GM23338 (cell line): ENCODE measurements at regions not wholly inside any gene's neighbourhood (a gene's known extent, or its start where the extent isn't known, plus 50 kb on each side); places are given as distances from the start of the nearest gene placed in this dataset.

ENCODE experiments used
- ATAC-seq: fragments of 200-7000 bp; cut with Tn5 transposase; 3 replicates; pipeline ENCODE4 v1.9.1; 2020
- DNase-seq: peaks from one replicate; pipeline ENCODE4 v3.0.0-alpha.2; 2015; ENCODE audit warnings: low spot score
- H2AFZ ChIP-seq: fragments of 200-600 bp; sonication (generic); 2 replicates; pipeline ENCODE4 v1.8.0; 2016; ENCODE audit warnings: antibody characterized with exemption, mild to moderate bottlenecking, moderate library complexity
- H3F3A ChIP-seq: fragments of 200-600 bp; sonication (generic); replicated peaks from 2 replicates; pipeline ENCODE4 v1.8.0; 2017; ENCODE audit warnings: antibody characterized with exemption, mixed run types, low read depth
- H3K27ac ChIP-seq: fragments of 200-600 bp; sonication (generic); 2 replicates; pipeline ENCODE4 v1.6.1; 2016; ENCODE audit warnings: low read depth
- H3K27me3 ChIP-seq: fragments of 200-600 bp; sonication (generic); 2 replicates; pipeline ENCODE4 v1.8.0; 2016; ENCODE audit warnings: mild to moderate bottlenecking, mixed run types, moderate library complexity; ENCODE audit not compliant: insufficient read depth
- H3K36me3 ChIP-seq: fragments of 200-600 bp; sonication (generic); 2 replicates; pipeline ENCODE4 v1.8.0; 2016; ENCODE audit warnings: mild to moderate bottlenecking; ENCODE audit not compliant: insufficient read depth
- H3K4me1 ChIP-seq: fragments of 200-600 bp; sonication (generic); 2 replicates; pipeline ENCODE4 v1.8.0; 2016; ENCODE audit warnings: mild to moderate bottlenecking, moderate library complexity; ENCODE audit not compliant: insufficient read depth
- H3K4me2 ChIP-seq: fragments of 200-600 bp; sonication (generic); 2 replicates; pipeline ENCODE4 v1.7.1; 2017; ENCODE audit warnings: mixed run types
- H3K4me3 ChIP-seq: fragments of 200-600 bp; sonication (generic); 2 replicates; pipeline ENCODE4 v1.6.1; 2016; ENCODE audit warnings: mixed run types
- H3K79me2 ChIP-seq: fragments of 200-600 bp; sonication (generic); replicated peaks from 2 replicates; pipeline ENCODE4 v1.8.0; 2017; ENCODE audit warnings: mild to moderate bottlenecking; ENCODE audit not compliant: insufficient read depth
- H3K9me2 ChIP-seq: fragments of 200-600 bp; sonication (generic); 2 replicates; pipeline ENCODE4 v1.8.0; 2017; ENCODE audit not compliant: insufficient read depth
- H4K20me1 ChIP-seq: fragments of 200-600 bp; sonication (generic); replicated peaks from 2 replicates; pipeline ENCODE4 v1.8.0; 2017; ENCODE audit warnings: mild to moderate bottlenecking; ENCODE audit not compliant: insufficient read depth
- H3K27ac Mint-ChIP-seq: 2 replicates; pipeline ENCODE4 v1.8.0; 2020; ENCODE audit warnings: inconsistent platforms, mild to moderate bottlenecking, moderate library complexity, mixed read lengths
- H3K27me3 Mint-ChIP-seq: 3 replicates; pipeline ENCODE4 v1.8.0; 2022; ENCODE audit warnings: low read depth, mild to moderate bottlenecking, moderate library complexity, mixed read lengths, inconsistent platforms; ENCODE audit not compliant: insufficient read depth, poor library complexity
- H3K36me3 Mint-ChIP-seq: 3 replicates; pipeline ENCODE4 v1.8.0; 2021; ENCODE audit warnings: low read depth, mild to moderate bottlenecking, inconsistent platforms, moderate library complexity, mixed read lengths
- H3K4me1 Mint-ChIP-seq: 3 replicates; pipeline ENCODE4 v1.8.0; 2020; ENCODE audit warnings: mild to moderate bottlenecking, inconsistent platforms, mixed read lengths
- H3K4me3 Mint-ChIP-seq: 3 replicates; pipeline ENCODE4 v1.8.0; 2021; ENCODE audit warnings: moderate library complexity, mild to moderate bottlenecking, inconsistent platforms, mixed read lengths
- H3K9me3 Mint-ChIP-seq: 3 replicates; pipeline ENCODE4 v1.8.0; 2020; ENCODE audit warnings: moderate library complexity, mild to moderate bottlenecking, inconsistent platforms, mixed read lengths
- CREB1 ChIP-seq: fragments of 250-450 bp; sonication (Bioruptor Pico); IDR thresholded peaks from 2 replicates; pipeline ENCODE4 v1.5.0; 2020; ENCODE audit warnings: low read depth, mild to moderate bottlenecking, moderate library complexity
- CTCF ChIP-seq, 2 experiments: fragments of 200-600 bp in 1 of 2; sonication (generic) in 1 of 2; conservative IDR thresholded peaks; 2 replicates each; pipeline versions ENCODE4 v1.5.1 to v1.6.1; 2016 to 2017; ENCODE audit warnings: antibody characterized with exemption in 2 of 2, low read depth in 2 of 2, mild to moderate bottlenecking in 2 of 2, moderate library complexity in 1 of 2
- EZH2 ChIP-seq: fragments of 200-600 bp; sonication (generic); IDR thresholded peaks from one replicate; pipeline ENCODE4 v1.8.0; 2017; ENCODE audit warnings: antibody characterized with exemption, mild to moderate bottlenecking, low read depth; ENCODE audit not compliant: unreplicated experiment
- EZH2phosphoT487 ChIP-seq: fragments of 200-600 bp; sonication (generic); IDR thresholded peaks from one replicate; pipeline ENCODE4 v1.8.1; 2018; ENCODE audit warnings: antibody characterized with exemption; ENCODE audit not compliant: unreplicated experiment
- JUNB ChIP-seq: IDR thresholded peaks from one replicate; pipeline ENCODE4 v1.6.1; 2016; ENCODE audit warnings: antibody characterized with exemption; ENCODE audit not compliant: unreplicated experiment
- NANOG ChIP-seq: IDR thresholded peaks from 2 replicates; pipeline ENCODE4 v1.6.1; 2016; ENCODE audit warnings: antibody characterized with exemption, borderline replicate concordance
- POLR2AphosphoS5 ChIP-seq: IDR thresholded peaks from 2 replicates; pipeline ENCODE4 v1.6.1; 2016; ENCODE audit warnings: antibody characterized with exemption, low read depth
- REST ChIP-seq: IDR thresholded peaks from one replicate; pipeline ENCODE4 v1.6.1; 2018; ENCODE audit warnings: antibody characterized with exemption; ENCODE audit not compliant: unreplicated experiment
- STAT1 ChIP-seq: IDR thresholded peaks from one replicate; pipeline ENCODE4 v1.6.1; 2016; ENCODE audit warnings: antibody characterized with exemption; ENCODE audit not compliant: unreplicated experiment
- ZNF114 ChIP-seq: fragments of 250-450 bp; sonication (Bioruptor Pico); IDR thresholded peaks from 2 replicates; pipeline ENCODE4 v1.5.0; 2020; ENCODE audit warnings: mild to moderate bottlenecking, moderate library complexity
- ZNF331 ChIP-seq: fragments of 250-450 bp; sonication (Bioruptor Pico); IDR thresholded peaks from 2 replicates; pipeline ENCODE4 v1.5.0; 2020; ENCODE audit warnings: low read depth, mild to moderate bottlenecking, moderate library complexity
- ZNF462 ChIP-seq: fragments of 250-450 bp; sonication (Bioruptor Pico); IDR thresholded peaks from 2 replicates; pipeline ENCODE4 v1.5.0; 2020; ENCODE audit warnings: mild to moderate bottlenecking, moderate library complexity

- no peak overlapping the region for H3K4me3 ChIP-seq
- Mint-ChIP-seq H3K27ac (no peak overlapping the region), H3K9me3 (peaks cover 89% of the 10 kb centered on the region), H3K27me3 (no peaks in the 10 kb centered on the region), H3K4me1 (no peaks in the 10 kb centered on the region), H3K36me3 (peaks cover 22% of the 10 kb centered on the region; the same call in 2 of the 3 replicates), H3K4me3 (no peak overlapping the region)
- H3K4me1 ChIP-seq: no peaks in the 10 kb centered on the region
- no peaks in the 10 kb centered on the region for H3K79me2 ChIP-seq
- no peaks in the 10 kb centered on the region for H4K20me1 ChIP-seq
- peaks cover 7% of the 10 kb centered on the region; the same call in 1 of the 2 replicates for H3K36me3 ChIP-seq
- no peak overlapping the region for H3K4me2 ChIP-seq
- H3K9me2 ChIP-seq: no peaks in the 10 kb centered on the region
- ATAC-seq: no peak
- DNase-seq: no peak
- no peak overlapping the region for H2AFZ ChIP-seq
- no peaks in the 10 kb centered on the region for H3F3A ChIP-seq
- no peak overlapping the region for H3K27ac ChIP-seq
- no peak for TF ChIP-seq ZNF114 (CRISPR knock-in tag)
- TF ChIP-seq EZH2phosphoT487: no peak
- TF ChIP-seq STAT1: no peak
- TF ChIP-seq CREB1 (CRISPR knock-in tag): peak; percentile 59
- no peaks in the 10 kb centered on the region for H3K27me3 ChIP-seq
These were observed 1879.9 kb downstream of the TP53TG3F start for GRCh38 chr16:35339337-35339736.

GRCh38 chr16:35342012-35342411, 1882.6 kb downstream of the TP53TG3F start:
- Histone ChIP-seq H3K4me1 (no peaks in the 10 kb centered on the region), H3K27ac (no peak overlapping the region), H3K27me3 (no peaks in the 10 kb centered on the region), H2AFZ (no peak overlapping the region), H3K79me2 (no peaks in the 10 kb centered on the region), H3K4me2 (no peak overlapping the region), H3K4me3 (no peak overlapping the region), H4K20me1 (no peaks in the 10 kb centered on the region), H3F3A (no peaks in the 10 kb centered on the region), H3K9me2 (no peaks in the 10 kb centered on the region), H3K36me3 (peaks cover 7% of the 10 kb centered on the region; the same call in 1 of the 2 replicates)
- Mint-ChIP-seq H3K36me3 (peaks cover 21% of the 10 kb centered on the region), H3K27me3 (no peaks in the 10 kb centered on the region), H3K4me3 (no peak overlapping the region), H3K9me3 (peaks cover 90% of the 10 kb centered on the region), H3K4me1 (no peaks in the 10 kb centered on the region), H3K27ac (no peak overlapping the region)
- TF ChIP-seq ZNF462 (no peak), JUNB (no peak), ZNF331 (CRISPR knock-in tag) (no peak), STAT1 (no peak), REST (no peak), CTCF (conservative IDR thresholded peaks at IDR 0.05; ENCODE audit: low read depth in 2 of 2) (no peak), POLR2AphosphoS5 (no peak), EZH2 (no peak), NANOG (no peak), ZNF114 (CRISPR knock-in tag) (no peak)
- ATAC-seq (no peak), DNase-seq (no peak)
